GM10266 (cell line): ENCODE measurements at regions not wholly inside any gene's neighbourhood (a gene's known extent, or its start where the extent isn't known, plus 50 kb on each side); places are given as distances from the start of the nearest gene placed in this dataset.

Experiments
- DNase-seq: peaks from one replicate; pipeline ENCODE4 v3.0.0; 2012; ENCODE audit errors: extremely low spot score
- CTCF ChIP-seq: IDR thresholded peaks from 2 replicates; pipeline ENCODE4 v1.5.1; 2012; ENCODE audit warnings: mild to moderate bottlenecking, low read depth; ENCODE audit not compliant: control insufficient read depth, insufficient read depth; ENCODE audit errors: missing control alignments

- TF ChIP-seq CTCF, result no peak
- no peak for DNase-seq
Observed at GRCh38 chr10:52966904-52967303, 194.3 kb upstream of the MBL2 start.

DNA sequence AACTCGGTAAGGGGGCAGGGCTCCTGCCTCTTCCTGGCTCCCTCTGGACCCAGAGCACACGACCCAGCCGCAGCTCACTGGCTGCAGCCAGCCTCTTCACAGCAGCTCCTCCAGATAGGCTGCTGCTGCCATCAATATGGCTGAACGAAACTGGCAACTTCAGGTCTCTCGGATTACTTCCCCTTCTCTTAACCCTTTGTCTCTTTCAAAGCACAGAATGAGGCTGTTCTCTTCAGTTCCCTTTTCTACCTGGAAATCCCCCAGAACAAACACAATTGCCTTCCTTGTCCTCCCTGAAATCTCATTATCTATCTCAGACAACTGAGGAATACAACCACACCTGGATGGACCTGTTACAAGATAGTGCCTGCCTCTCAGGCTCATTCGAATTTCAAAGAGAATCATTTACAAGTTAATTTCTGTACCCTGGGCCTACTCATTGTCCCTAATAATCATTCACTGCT is 193.4 kb upstream of the MBL2 start:
- peak; percentile 61 for DNase-seq
- TF ChIP-seq CTCF, result no peak

DNA sequence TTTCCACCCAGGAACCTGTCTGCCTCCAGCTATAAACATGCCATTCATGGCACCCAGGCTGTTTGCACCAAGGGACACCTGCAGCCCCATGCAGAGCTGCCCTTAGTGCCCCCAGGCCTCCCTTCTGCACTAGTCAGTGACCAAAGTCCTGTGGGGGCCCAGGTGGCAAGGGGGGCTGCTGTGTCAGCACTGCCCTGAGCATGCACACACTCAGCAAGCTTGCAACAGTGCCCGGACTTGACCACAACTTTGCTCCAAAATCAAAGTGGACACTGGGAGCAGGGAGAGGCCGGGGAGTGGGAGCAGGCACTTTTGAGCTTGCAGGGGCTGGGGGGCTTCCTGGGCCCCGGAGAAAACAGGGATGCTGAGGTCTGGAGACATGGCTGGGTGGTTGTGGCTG is 192.9 kb upstream of the MBL2 start:
- no peak for TF ChIP-seq CTCF
- no peak for DNase-seq

GRCh38 chr10:52961323-52961722 is 188.7 kb upstream of the MBL2 start:
- TF ChIP-seq CTCF, result no peak
- DNase-seq, result no peak

DNA sequence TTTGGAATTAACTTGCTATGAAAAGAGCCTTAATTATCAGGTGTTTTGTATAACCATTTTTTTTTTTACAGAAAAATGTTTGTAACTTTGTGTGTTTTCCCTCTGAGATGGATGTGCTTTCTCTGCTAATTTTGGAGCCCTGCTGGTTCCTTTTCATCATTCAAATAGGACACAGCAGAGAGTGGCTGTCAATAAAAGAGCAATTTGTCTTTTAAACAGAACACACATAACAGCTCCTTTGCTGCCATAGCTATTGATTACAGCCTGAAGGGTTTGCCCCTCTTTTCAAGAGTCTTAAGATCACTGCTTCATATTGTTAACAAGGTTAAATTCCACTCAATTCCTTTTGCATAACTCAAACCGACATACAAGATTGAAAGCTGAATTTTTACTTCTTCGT is 187.2 kb upstream of the MBL2 start:
- no peak for TF ChIP-seq CTCF
- no peak for DNase-seq

- TF ChIP-seq CTCF, result no peak
- DNase-seq, result no peak
Observed at GRCh38 chr10:52956861-52957260, 184.3 kb upstream of the MBL2 start.

GRCh38 chr10:52956461-52956860 is 183.9 kb upstream of the MBL2 start:
- no peak for DNase-seq
- no peak for TF ChIP-seq CTCF
